ENCODE measurements at regions not wholly inside any gene's neighbourhood (a gene's known extent, or its start where the extent isn't known, plus 50 kb on each side); places are given as distances from the start of the nearest gene placed in this dataset.
"Not testable (repeated sequence)": the region's sequence is repeated elsewhere in the genome, so short reads cannot be mapped to it uniquely, and the experiment has no call there.

DNA sequence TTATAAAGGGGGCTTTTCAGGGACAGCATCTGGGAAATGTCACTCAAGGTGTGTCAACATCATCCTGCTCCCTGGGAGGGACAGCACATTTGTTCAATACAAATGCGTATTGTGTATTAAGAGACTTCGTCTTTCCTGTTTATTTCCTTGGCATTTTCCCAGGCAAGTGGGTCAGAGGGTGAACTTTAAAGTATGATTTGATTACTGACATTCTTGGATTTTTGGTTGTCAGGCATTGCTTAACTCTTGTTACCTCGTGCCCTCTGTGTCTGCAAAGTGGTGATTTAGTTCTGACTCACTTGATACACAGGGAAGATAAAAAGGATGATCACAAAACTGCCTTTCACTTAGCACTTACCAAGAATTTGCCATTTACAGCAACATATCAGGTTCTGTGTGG is 292.7 kb downstream of the SUCLA2 start:
- H3K27ac ChIP-seq = no peak overlapping the region

DNA sequence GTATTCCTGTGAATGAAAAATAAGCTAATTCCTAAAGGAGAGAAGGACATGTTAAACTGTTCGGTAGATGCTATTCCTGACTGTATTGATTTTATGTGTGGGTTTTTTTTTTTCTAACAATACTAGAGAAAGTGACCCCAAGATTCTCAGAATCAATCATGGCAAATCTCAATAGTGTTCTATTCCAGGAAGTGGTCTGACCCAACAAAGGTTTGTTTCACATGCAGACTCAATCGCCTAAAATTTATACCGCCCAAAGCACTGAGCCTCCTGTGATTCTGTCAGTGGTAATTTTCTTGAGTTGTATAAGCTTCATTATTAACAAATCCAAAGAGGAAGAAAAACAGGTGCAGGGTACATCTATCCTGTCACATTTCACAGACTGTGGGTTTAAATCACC is 293.7 kb downstream of the SUCLA2 start:
- TF ChIP-seq, protein P1, sequence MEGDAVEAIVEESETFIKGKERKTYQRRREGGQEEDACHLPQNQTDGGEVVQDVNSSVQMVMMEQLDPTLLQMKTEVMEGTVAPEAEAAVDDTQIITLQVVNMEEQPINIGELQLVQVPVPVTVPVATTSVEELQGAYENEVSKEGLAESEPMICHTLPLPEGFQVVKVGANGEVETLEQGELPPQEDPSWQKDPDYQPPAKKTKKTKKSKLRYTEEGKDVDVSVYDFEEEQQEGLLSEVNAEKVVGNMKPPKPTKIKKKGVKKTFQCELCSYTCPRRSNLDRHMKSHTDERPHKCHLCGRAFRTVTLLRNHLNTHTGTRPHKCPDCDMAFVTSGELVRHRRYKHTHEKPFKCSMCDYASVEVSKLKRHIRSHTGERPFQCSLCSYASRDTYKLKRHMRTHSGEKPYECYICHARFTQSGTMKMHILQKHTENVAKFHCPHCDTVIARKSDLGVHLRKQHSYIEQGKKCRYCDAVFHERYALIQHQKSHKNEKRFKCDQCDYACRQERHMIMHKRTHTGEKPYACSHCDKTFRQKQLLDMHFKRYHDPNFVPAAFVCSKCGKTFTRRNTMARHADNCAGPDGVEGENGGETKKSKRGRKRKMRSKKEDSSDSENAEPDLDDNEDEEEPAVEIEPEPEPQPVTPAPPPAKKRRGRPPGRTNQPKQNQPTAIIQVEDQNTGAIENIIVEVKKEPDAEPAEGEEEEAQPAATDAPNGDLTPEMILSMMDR (IDR thresholded peaks at IDR 0.05) = no peak
- TF ChIP-seq ZFX (IDR thresholded peaks at IDR 0.05; ENCODE audit: borderline replicate concordance) = no peak
- H3K27ac ChIP-seq = no peak overlapping the region

More for the DNA sequence above, 292.7 kb downstream of the SUCLA2 start:
- TF ChIP-seq, protein P1 (IDR thresholded peaks at IDR 0.05) = no peak
- no peak for TF ChIP-seq ZFX (IDR thresholded peaks at IDR 0.05; ENCODE audit: borderline replicate concordance)

DNA sequence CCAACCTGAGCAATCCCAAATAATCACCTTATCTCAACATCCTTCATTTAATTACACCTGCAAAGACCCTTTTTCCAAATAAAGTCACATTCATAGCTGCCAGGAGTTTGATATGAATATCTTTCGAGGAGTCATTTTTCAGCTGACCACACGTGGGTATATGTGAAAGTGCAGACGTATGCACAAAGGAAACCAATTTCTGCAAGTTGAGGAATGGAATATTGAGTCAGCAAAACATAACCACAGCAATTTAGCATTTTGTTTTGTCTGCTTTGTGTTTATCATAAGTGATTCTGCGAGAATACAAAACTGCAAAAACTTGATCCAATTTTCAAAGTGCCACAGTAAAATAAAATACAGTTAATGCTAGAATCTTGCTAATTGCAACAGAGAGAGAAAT is 295.9 kb downstream of the SUCLA2 start:
- TF ChIP-seq ZFX (IDR thresholded peaks at IDR 0.05; ENCODE audit: borderline replicate concordance) = no peak
- TF ChIP-seq, protein P1 (IDR thresholded peaks at IDR 0.05) = no peak

DNA sequence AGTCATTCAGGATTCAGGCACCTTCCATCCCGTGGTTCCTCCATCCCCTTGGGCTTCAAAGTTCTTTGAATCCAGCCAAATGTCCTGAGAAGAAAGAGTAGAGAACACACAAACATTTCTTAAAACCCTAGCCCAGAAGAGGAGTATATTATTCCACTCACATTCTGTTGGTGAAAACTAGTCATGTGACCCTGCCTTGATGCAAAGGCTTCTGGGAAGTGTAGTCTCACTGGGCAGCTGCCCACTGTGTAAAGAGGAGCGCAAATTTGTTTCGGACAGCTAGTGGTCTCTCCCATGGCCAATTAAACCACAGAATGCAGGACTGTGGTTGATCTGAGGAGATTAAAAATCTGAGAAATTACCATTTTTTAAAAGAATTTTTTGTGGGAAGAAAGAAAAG is 304.4 kb downstream of the SUCLA2 start:
- H3K27ac ChIP-seq = no peak overlapping the region

More for the DNA sequence above, 295.9 kb downstream of the SUCLA2 start:
- no peak overlapping the region for H3K27ac ChIP-seq

DNA sequence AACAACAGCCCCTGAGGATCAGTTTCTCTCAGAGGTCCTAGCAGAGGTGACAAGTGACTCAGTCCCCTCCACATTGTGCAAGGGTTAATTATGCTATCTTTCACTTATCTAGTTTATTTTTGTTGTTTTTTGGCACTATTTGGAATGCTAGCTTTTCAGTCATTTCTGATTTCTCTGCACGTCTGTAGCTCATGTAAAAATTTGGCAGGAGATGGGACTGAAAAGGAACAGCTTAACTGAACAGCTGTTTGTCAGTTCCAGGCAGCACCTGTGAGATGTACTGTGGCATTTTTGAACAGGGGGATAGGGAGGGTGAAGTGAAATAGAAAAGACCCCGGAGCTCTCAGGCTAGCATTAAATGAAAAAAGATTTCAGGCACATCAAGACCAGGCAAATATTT is 313.5 kb downstream of the SUCLA2 start:
- no peak overlapping the region for H3K27ac ChIP-seq
- no peak for TF ChIP-seq ZFX (IDR thresholded peaks at IDR 0.05; ENCODE audit: borderline replicate concordance)
- TF ChIP-seq, protein P1 (IDR thresholded peaks at IDR 0.05) = no peak

More for the DNA sequence above, 304.4 kb downstream of the SUCLA2 start:
- TF ChIP-seq, protein P1 (IDR thresholded peaks at IDR 0.05) = no peak
- TF ChIP-seq ZFX (IDR thresholded peaks at IDR 0.05; ENCODE audit: borderline replicate concordance) = no peak

DNA sequence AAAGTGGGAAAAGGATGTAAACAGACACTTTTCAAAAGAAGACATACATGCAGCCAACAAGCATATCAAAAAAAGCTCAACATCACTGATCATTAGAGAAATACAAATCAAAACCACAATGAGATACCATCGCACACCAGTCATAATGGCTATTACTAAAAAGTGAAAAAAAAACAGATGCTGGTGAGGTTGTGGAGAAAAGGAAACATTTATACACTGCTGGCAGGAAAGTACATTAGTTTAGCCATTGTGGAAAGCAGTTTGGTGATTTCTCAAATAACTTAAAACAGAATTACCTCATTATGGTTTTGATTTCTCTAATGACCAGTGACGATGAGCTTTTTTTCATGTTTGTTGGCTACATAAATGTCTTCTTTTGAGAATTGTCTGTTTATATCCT is 315.9 kb downstream of the SUCLA2 start:
- not testable (repeated sequence) for H3K27ac ChIP-seq

DNA sequence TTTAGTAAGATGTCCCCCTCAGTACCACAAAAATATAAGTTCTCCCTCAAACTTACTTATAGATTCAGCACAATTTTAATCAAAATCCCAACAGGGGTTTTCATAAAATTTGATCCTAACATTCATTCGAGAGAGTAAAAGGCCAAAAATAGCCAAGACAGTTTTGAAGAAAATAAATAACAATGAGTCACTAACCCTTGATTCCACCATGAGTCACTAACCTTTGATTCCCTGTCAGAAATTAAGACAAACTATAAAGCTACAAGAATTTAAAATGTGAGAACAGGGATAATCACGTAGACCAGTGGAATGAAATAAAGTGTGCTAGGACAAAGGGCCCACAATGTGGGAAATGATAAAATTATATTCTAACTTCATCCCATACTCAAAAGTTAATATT is 320.3 kb downstream of the SUCLA2 start:
- TF ChIP-seq, protein P1 (IDR thresholded peaks at IDR 0.05) = no peak
- no peak for TF ChIP-seq ZFX (IDR thresholded peaks at IDR 0.05; ENCODE audit: borderline replicate concordance)
- H3K27ac ChIP-seq = no peak overlapping the region

DNA sequence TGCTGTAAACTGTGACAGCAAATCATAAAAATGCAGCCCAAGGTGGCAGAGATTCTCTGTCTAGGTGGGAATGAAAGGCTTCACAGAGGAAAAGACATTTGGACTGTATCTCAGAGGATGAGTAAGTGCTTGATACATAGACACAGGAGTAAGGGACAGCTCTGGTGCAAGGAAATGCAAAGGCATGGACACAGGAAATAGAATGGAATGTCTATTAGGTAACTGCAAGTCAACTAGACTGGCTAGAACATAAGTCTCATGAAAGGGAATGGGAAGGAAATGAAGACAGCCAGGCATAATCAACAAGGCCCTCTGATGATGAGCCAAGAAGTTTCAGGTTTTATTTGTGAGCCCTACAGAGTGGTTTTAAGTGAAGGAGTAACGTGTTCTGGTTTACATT is 321.7 kb downstream of the SUCLA2 start:
- no peak for TF ChIP-seq ZFX (IDR thresholded peaks at IDR 0.05; ENCODE audit: borderline replicate concordance)
- TF ChIP-seq, protein P1 (IDR thresholded peaks at IDR 0.05) = no peak
- H3K27ac ChIP-seq = no peak overlapping the region

Data from 22Rv1 (cell line).